GM12874 (cell line): ENCODE measurements at regions not wholly inside any gene's neighbourhood (a gene's known extent, or its start where the extent isn't known, plus 50 kb on each side); places are given as distances from the start of the nearest gene placed in this dataset.

Experiments used
- TF ChIP-seq, protein P1 (sequence below): IDR thresholded peaks from 2 replicates; pipeline ENCODE4 v1.5.1; 2011; ENCODE audit warnings: low read depth, mild to moderate bottlenecking, control low read depth, low read length, moderate library complexity; ENCODE audit not compliant: insufficient read depth

DNA sequence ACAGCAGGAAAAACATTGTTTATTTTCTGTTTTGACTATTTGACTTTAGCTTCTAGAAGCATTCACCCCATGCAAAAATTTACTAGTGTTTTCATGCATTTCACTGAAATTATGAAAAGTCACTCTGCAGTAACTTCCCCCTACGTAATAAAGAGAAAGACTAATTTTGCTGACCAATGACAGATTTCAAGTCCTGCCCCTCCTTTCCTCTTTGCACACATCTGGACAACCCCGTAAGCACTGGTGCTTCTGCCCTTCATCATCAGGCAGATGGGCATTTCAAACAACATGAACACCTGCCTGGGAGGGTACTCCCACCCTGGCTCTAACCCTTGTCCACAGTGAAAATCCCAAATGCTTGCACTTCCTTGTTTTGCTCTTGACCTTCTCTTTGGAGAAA lies 815.0 kb upstream of the ID2 start:
- TF ChIP-seq, protein P1, sequence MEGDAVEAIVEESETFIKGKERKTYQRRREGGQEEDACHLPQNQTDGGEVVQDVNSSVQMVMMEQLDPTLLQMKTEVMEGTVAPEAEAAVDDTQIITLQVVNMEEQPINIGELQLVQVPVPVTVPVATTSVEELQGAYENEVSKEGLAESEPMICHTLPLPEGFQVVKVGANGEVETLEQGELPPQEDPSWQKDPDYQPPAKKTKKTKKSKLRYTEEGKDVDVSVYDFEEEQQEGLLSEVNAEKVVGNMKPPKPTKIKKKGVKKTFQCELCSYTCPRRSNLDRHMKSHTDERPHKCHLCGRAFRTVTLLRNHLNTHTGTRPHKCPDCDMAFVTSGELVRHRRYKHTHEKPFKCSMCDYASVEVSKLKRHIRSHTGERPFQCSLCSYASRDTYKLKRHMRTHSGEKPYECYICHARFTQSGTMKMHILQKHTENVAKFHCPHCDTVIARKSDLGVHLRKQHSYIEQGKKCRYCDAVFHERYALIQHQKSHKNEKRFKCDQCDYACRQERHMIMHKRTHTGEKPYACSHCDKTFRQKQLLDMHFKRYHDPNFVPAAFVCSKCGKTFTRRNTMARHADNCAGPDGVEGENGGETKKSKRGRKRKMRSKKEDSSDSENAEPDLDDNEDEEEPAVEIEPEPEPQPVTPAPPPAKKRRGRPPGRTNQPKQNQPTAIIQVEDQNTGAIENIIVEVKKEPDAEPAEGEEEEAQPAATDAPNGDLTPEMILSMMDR: no peak

DNA sequence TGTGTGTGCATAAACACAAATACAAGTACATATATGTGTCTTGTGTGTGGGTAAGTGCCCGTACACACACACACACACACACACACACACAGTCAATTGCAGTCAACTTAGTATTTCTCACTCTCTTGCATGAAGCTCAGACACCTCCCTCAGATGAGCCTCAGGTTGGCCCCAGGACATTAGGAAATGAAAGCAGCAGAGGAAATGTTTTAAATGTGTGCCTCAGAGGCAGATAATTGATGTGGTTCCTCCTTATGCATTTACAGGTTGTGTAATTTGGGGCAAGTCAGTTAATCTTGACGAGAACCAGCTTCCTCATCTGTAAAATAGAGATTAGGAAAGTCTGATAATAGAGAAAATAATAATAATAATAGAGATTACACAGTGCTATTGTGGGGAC lies 814.0 kb upstream of the ID2 start:
- TF ChIP-seq, protein P1: no peak

DNA sequence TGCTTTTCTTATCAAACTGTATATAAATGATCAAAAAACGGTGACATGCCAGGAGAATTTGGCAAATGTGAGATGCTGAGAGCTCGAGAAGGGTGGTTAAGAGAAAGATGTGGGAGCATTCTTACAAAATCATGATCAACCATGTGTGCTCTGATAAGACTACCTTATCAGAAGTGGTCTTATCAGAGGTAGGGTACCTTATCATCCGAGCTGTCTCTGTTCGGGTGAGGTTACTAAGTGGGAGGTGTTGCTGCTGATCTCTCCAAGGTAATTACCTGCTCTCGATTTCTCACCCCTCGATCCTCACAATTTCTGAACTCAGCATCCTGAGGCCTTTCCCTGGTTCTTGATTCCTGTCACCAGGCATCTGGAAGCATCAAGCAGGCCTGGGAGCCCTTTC lies 813.0 kb upstream of the ID2 start:
- TF ChIP-seq, protein P1: no peak

DNA sequence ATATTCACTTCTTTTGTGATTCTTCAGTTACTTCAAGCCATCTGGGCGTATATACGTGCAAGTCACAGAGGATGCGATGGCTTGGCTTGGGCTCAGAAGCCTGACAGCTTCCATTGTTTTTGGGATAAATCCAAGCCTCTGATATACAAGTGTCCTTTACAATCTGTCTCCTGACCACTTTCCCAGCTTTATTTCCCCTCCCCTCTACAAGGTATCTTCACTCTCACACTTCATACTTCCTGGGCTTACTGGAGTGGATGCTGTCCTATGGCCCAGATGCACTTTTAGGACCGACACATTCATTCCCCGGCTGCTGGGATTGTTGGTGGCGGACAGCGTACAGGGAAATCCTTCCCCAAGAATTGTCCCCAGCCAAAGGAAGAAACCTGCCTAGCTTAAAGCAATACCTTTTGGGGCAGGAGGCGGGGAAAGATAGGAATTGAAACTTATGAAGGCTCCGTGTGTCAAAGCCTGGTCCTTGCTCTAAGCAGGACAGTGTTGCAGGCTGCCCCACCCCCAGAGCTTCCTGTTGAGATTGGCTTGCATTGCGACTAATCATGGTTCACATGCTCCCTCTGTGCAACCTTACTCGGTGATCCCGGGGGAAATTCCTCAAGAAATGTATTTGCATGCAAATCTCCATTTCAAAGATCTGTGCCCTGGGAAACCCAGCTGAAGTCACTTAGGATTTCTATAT lies 802.9 kb upstream of the ID2 start:
- TF ChIP-seq, protein P1: no peak

DNA sequence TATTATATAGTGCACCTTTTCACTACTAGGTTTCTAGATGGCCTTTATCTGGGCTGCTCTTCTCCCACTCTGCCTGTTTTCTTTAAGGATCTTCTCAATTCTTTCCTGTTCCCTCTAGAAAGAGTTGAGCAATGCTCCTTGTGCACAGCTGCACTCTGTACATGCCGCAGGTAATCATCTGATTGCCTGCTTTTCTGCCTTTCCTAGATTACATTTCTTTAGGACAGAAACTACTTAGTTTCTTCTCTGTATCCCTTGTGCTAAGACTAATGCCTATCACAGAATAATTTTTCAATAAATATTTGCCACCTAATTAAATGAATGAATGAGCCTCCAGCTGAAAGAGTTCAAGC lies 802.4 kb upstream of the ID2 start:
- TF ChIP-seq, protein P1: no peak

DNA sequence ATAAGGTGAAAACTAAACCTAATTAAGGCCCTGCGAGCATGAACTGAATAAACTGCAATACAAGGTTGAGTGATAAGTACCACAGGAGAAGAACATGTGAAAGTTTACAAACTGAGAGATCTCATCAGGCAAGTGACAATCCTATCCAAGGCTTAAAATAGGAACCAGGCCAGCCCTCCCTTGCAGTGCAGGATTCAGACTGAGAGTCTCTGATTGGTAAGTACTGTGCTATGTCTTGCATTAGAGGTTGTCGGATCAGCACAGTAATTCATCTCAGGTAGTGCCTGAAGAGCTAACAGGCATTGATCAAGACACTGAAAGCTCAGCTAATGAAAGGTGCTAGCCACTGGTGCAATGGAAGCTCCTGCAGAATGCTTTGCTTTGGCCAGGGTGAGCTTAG lies 801.7 kb upstream of the ID2 start:
- TF ChIP-seq, protein P1: no peak

DNA sequence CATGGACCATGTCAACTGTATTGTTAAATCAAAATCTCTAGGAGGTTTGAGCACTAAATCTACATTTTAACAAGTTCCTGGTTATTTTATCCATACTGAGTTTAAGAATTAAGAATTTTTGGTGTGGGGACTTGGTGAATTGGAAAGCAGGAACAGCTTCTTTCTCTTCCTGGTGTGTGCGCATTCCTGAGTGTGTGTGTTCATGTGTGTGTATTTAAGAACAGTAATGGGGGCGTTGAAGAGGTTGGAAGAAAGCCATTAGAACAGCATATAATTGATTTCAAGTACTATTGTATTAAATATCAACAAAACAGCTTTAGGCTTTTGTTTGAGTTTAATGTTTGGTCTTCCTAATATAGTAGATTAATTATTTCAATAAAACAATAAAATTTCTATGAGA lies 801.3 kb upstream of the ID2 start:
- TF ChIP-seq, protein P1: no peak
